ENCODE measurements at regions not wholly inside any gene's neighbourhood (a gene's known extent, or its start where the extent isn't known, plus 50 kb on each side); places are given as distances from the start of the nearest gene placed in this dataset.
A peak's percentile ranks its signal among the peaks of the same experiment; 100 is the strongest.

- no peaks in the 10 kb centered on the region for H3K9me3 ChIP-seq (ENCODE audit: control insufficient read depth in 1 of 2, low read length in 2 of 2)
These were observed 68.3 kb downstream of the ALG10B start for GRCh38 chr12:38384816-38385378.

GRCh38 chr12:38385486-38385885, 68.9 kb downstream of the ALG10B start:
- intact Hi-C loops (cut with micrococcal nuclease) = no loop called here
- Mint-ChIP-seq H3K9me3 (peaks cover 0 to 37% (median 17%) of the 10 kb centered on the region in 8 donors), H3K4me3 (no peak overlapping the region), H3K4me1 (no peaks in the 10 kb centered on the region), H3K27me3 (no peaks in the 10 kb centered on the region), H3K27ac (no peak overlapping the region), H3K36me3 (no peaks in the 10 kb centered on the region)
- no peaks in the 10 kb centered on the region for H3K9me3 ChIP-seq (ENCODE audit: control insufficient read depth in 1 of 2, low read length in 2 of 2)
- H3K4me3 ChIP-seq (ENCODE audit: low read length in 2 of 2) = no peak overlapping the region
- no peak overlapping the region for H3K27ac ChIP-seq (ENCODE audit: low read depth, low read length)
- no peaks in the 10 kb centered on the region for H3K4me1 ChIP-seq (ENCODE audit: insufficient read depth, low read length)
- ChIA-PET CTCF (ENCODE audit: partially characterized antibody) (no interaction called here), POLR2A (ENCODE audit: partially characterized antibody) (no interaction called here)
- no peaks in the 10 kb centered on the region for H3K27me3 ChIP-seq (ENCODE audit: insufficient read depth, low read length)
- no peak for DNase-seq
- no peaks in the 10 kb centered on the region for H3K36me3 ChIP-seq (ENCODE audit: insufficient read depth, low read length)

More at GRCh38 chr12:38384816-38385378, 68.3 kb downstream of the ALG10B start:
- Mint-ChIP-seq H3K36me3 (no peaks in the 10 kb centered on the region), H3K4me3 (no peak overlapping the region), H3K4me1 (no peaks in the 10 kb centered on the region), H3K27ac (no peak overlapping the region), H3K27me3 (no peaks in the 10 kb centered on the region), H3K9me3 (peaks cover 0 to 37% (median 17%) of the 10 kb centered on the region in 8 donors)
- Histone ChIP-seq H3K4me1 (ENCODE audit: insufficient read depth, low read length) (no peaks in the 10 kb centered on the region), H3K4me3 (ENCODE audit: low read length in 2 of 2) (no peak overlapping the region), H3K27me3 (ENCODE audit: insufficient read depth, low read length) (no peaks in the 10 kb centered on the region), H3K36me3 (ENCODE audit: insufficient read depth, low read length) (no peaks in the 10 kb centered on the region), H3K27ac (ENCODE audit: low read depth, low read length) (no peak overlapping the region)
- peak in 1 of 5 donors; percentile 13 for DNase-seq
- intact Hi-C loops (cut with micrococcal nuclease) = no loop called here
- CTCF ChIA-PET (ENCODE audit: partially characterized antibody) = no interaction called here
- POLR2A ChIA-PET (ENCODE audit: partially characterized antibody) = no interaction called here

GRCh38 chr12:38386205-38386985, 69.8 kb downstream of the ALG10B start:
- no peak for DNase-seq
- peaks cover 0 to 28% (median 15%) of the 10 kb centered on the region in 8 donors for H3K9me3 Mint-ChIP-seq
- Histone ChIP-seq H3K9me3 (ENCODE audit: control insufficient read depth in 1 of 2, low read length in 2 of 2) (no peaks in the 10 kb centered on the region), H3K4me1 (ENCODE audit: insufficient read depth, low read length) (no peaks in the 10 kb centered on the region), H3K36me3 (ENCODE audit: insufficient read depth, low read length) (no peaks in the 10 kb centered on the region), H3K27me3 (ENCODE audit: insufficient read depth, low read length) (no peaks in the 10 kb centered on the region), H3K4me3 (ENCODE audit: low read length in 2 of 2) (no peak overlapping the region), H3K27ac (ENCODE audit: low read depth, low read length) (no peak overlapping the region)
- CTCF ChIA-PET (ENCODE audit: partially characterized antibody) = no interaction called here
- no peak overlapping the region for H3K27ac Mint-ChIP-seq
- no peak overlapping the region for H3K4me3 Mint-ChIP-seq
- POLR2A ChIA-PET (ENCODE audit: partially characterized antibody) = no interaction called here
- no peaks in the 10 kb centered on the region for H3K36me3 Mint-ChIP-seq
- no peaks in the 10 kb centered on the region for H3K4me1 Mint-ChIP-seq
- H3K27me3 Mint-ChIP-seq = no peaks in the 10 kb centered on the region
- intact Hi-C loops (cut with micrococcal nuclease) = no loop called here

- CTCF ChIA-PET (ENCODE audit: partially characterized antibody) = no interaction called here
- DNase-seq = no peak
- Histone ChIP-seq H3K36me3 (ENCODE audit: insufficient read depth, low read length) (no peaks in the 10 kb centered on the region), H3K4me1 (ENCODE audit: insufficient read depth, low read length) (no peaks in the 10 kb centered on the region), H3K9me3 (ENCODE audit: control insufficient read depth in 1 of 2, low read length in 2 of 2) (no peaks in the 10 kb centered on the region), H3K27me3 (ENCODE audit: insufficient read depth, low read length) (no peaks in the 10 kb centered on the region), H3K27ac (ENCODE audit: low read depth, low read length) (no peak overlapping the region), H3K4me3 (ENCODE audit: low read length in 2 of 2) (no peak overlapping the region)
- Mint-ChIP-seq H3K4me3 (no peak overlapping the region), H3K36me3 (no peaks in the 10 kb centered on the region), H3K9me3 (peaks cover 0 to 11% (median 2%) of the 10 kb centered on the region in 8 donors), H3K4me1 (no peaks in the 10 kb centered on the region), H3K27ac (no peak overlapping the region), H3K27me3 (no peaks in the 10 kb centered on the region)
- intact Hi-C loops (cut with micrococcal nuclease) = no loop called here
- POLR2A ChIA-PET (ENCODE audit: partially characterized antibody) = no interaction called here
These were observed 73.0 kb downstream of the ALG10B start for GRCh38 chr12:38389614-38390013.

GRCh38 chr12:38391007-38391406, 74.4 kb downstream of the ALG10B start:
- Histone ChIP-seq H3K36me3 (ENCODE audit: insufficient read depth, low read length) (no peaks in the 10 kb centered on the region), H3K27ac (ENCODE audit: low read depth, low read length) (no peak overlapping the region), H3K4me1 (ENCODE audit: insufficient read depth, low read length) (no peaks in the 10 kb centered on the region), H3K4me3 (ENCODE audit: low read length in 2 of 2) (no peak overlapping the region), H3K9me3 (ENCODE audit: control insufficient read depth in 1 of 2, low read length in 2 of 2) (no peaks in the 10 kb centered on the region), H3K27me3 (ENCODE audit: insufficient read depth, low read length) (no peaks in the 10 kb centered on the region)
- ChIA-PET POLR2A (ENCODE audit: partially characterized antibody) (interaction anchor here (0.6 kb wide), 1 partner anchor 75 kb away, joined by 5 read pairs; no protein-coding TSS in a partner anchor), CTCF (ENCODE audit: partially characterized antibody) (no interaction called here)
- intact Hi-C loops (cut with micrococcal nuclease) = no loop called here
- Mint-ChIP-seq H3K27ac (no peak overlapping the region), H3K27me3 (no peaks in the 10 kb centered on the region), H3K36me3 (no peaks in the 10 kb centered on the region), H3K4me1 (no peaks in the 10 kb centered on the region), H3K9me3 (peaks cover 0 to 8% (median 2%) of the 10 kb centered on the region in 8 donors), H3K4me3 (no peak overlapping the region)
- no peak for DNase-seq

GRCh38 chr12:38392554-38393144, 76.1 kb downstream of the ALG10B start:
- POLR2A ChIA-PET (ENCODE audit: partially characterized antibody) = no interaction called here
- H3K36me3 ChIP-seq (ENCODE audit: insufficient read depth, low read length) = no peaks in the 10 kb centered on the region
- Mint-ChIP-seq H3K9me3 (peaks cover 1 to 17% (median 7%) of the 10 kb centered on the region in 8 donors), H3K36me3 (no peaks in the 10 kb centered on the region), H3K27me3 (no peaks in the 10 kb centered on the region), H3K27ac (no peak overlapping the region), H3K4me1 (no peaks in the 10 kb centered on the region), H3K4me3 (no peak overlapping the region)
- H3K27me3 ChIP-seq (ENCODE audit: insufficient read depth, low read length) = no peaks in the 10 kb centered on the region
- DNase-seq = no peak
- H3K27ac ChIP-seq (ENCODE audit: low read depth, low read length) = no peak overlapping the region
- no peaks in the 10 kb centered on the region for H3K4me1 ChIP-seq (ENCODE audit: insufficient read depth, low read length)
- no peak overlapping the region for H3K4me3 ChIP-seq (ENCODE audit: low read length in 2 of 2)
- CTCF ChIA-PET (ENCODE audit: partially characterized antibody) = no interaction called here
- no peaks in the 10 kb centered on the region for H3K9me3 ChIP-seq (ENCODE audit: control insufficient read depth in 1 of 2, low read length in 2 of 2)
- intact Hi-C loops (cut with micrococcal nuclease) = no loop called here

GRCh38 chr12:38399711-38400206, 83.2 kb downstream of the ALG10B start:
- no peak overlapping the region for H3K27ac ChIP-seq (ENCODE audit: low read depth, low read length)
- ChIA-PET CTCF (ENCODE audit: partially characterized antibody) (no interaction called here), POLR2A (ENCODE audit: partially characterized antibody) (no interaction called here)
- Mint-ChIP-seq H3K36me3 (no peaks in the 10 kb centered on the region), H3K4me3 (no peak overlapping the region), H3K27ac (no peak overlapping the region), H3K27me3 (no peaks in the 10 kb centered on the region), H3K4me1 (no peaks in the 10 kb centered on the region), H3K9me3 (peaks cover 2 to 25% (median 12%) of the 10 kb centered on the region in 8 donors)
- DNase-seq = no peak
- H3K27me3 ChIP-seq (ENCODE audit: insufficient read depth, low read length) = no peaks in the 10 kb centered on the region
- no peaks in the 10 kb centered on the region for H3K9me3 ChIP-seq (ENCODE audit: control insufficient read depth in 1 of 2, low read length in 2 of 2)
- intact Hi-C loops (cut with micrococcal nuclease) = no loop called here
- no peaks in the 10 kb centered on the region for H3K36me3 ChIP-seq (ENCODE audit: insufficient read depth, low read length)
- H3K4me1 ChIP-seq (ENCODE audit: insufficient read depth, low read length) = no peaks in the 10 kb centered on the region
- H3K4me3 ChIP-seq (ENCODE audit: low read length in 2 of 2) = no peak overlapping the region
